ENCODE measurements at regions not wholly inside any gene's neighbourhood (a gene's known extent, or its start where the extent isn't known, plus 50 kb on each side); places are given as distances from the start of the nearest gene placed in this dataset.

- TF ChIP-seq CTCF (IDR thresholded peaks at IDR 0.05 in 8 of 11, conservative IDR thresholded peaks at IDR 0.05 in 3 of 11) (no peak), POLR2AphosphoS5 (IDR thresholded peaks at IDR 0.05) (no peak), POLR2A (IDR thresholded peaks at IDR 0.05) (no peak)
Observed at GRCh38 chr1:101102426-101103156, 77.0 kb upstream of the DPH5 start.
